ENCODE measurements at regions not wholly inside any gene's neighbourhood (a gene's known extent, or its start where the extent isn't known, plus 50 kb on each side); places are given as distances from the start of the nearest gene placed in this dataset.

GRCh38 chr4:104330125-104330905, 164.4 kb downstream of the CXXC4 start:
- TF ChIP-seq CTCF (IDR thresholded peaks at IDR 0.05): no peak
- TF ChIP-seq EP300 (IDR thresholded peaks at IDR 0.05): no peak
- TF ChIP-seq POLR2A (IDR thresholded peaks at IDR 0.05): no peak

Measured in ovary (tissue), 3 donors.